Esophagus squamous epithelium (tissue), 4 donors: ENCODE measurements at regions not wholly inside any gene's neighbourhood (a gene's known extent, or its start where the extent isn't known, plus 50 kb on each side); places are given as distances from the start of the nearest gene placed in this dataset.
"Not testable (repeated sequence)": the region's sequence is repeated elsewhere in the genome, so short reads cannot be mapped to it uniquely, and the experiment has no call there.

ENCODE experiments used
- CTCF ChIP-seq, 6 experiments: fragments of 450-650 bp in 4 of 6; fragments of 200-600 bp in 2 of 6; sonication (generic) in 2 of 6; IDR thresholded peaks; one replicate each; pipeline ENCODE4 v1.5.1; 2016 to 2019; ENCODE audit warnings: antibody characterized with exemption in 6 of 6, mild to moderate bottlenecking in 4 of 6, moderate library complexity in 4 of 6
- POLR2A ChIP-seq, 4 donors: fragments of 450-650 bp; IDR thresholded peaks; one replicate each; pipeline ENCODE4 v1.6.1; 2017; ENCODE audit warnings: antibody characterized with exemption in 4 of 4, mild to moderate bottlenecking in 4 of 4, moderate library complexity in 3 of 4

GRCh38 chr1:148365151-148365550, 118.0 kb downstream of the PPIAL4G start:
- TF ChIP-seq POLR2A, CTCF (IDR thresholded peaks at IDR 0.05): not testable (repeated sequence)
